GM19239 (cell line): ENCODE measurements at regions not wholly inside any gene's neighbourhood (a gene's known extent, or its start where the extent isn't known, plus 50 kb on each side); places are given as distances from the start of the nearest gene placed in this dataset.
"Not testable (repeated sequence)": the region's sequence is repeated elsewhere in the genome, so short reads cannot be mapped to it uniquely, and the experiment has no call there.

Experiments used
- DNase-seq: peaks from one replicate; pipeline ENCODE4 v3.0.0; 2011; ENCODE audit warnings: low spot score; ENCODE audit not compliant: insufficient read length
- FAIRE-seq: peaks from 2 replicates; lab custom pipeline; 2011; peaks lifted over from hg19 to GRCh38; lab: Jason Lieb, UNC

DNA sequence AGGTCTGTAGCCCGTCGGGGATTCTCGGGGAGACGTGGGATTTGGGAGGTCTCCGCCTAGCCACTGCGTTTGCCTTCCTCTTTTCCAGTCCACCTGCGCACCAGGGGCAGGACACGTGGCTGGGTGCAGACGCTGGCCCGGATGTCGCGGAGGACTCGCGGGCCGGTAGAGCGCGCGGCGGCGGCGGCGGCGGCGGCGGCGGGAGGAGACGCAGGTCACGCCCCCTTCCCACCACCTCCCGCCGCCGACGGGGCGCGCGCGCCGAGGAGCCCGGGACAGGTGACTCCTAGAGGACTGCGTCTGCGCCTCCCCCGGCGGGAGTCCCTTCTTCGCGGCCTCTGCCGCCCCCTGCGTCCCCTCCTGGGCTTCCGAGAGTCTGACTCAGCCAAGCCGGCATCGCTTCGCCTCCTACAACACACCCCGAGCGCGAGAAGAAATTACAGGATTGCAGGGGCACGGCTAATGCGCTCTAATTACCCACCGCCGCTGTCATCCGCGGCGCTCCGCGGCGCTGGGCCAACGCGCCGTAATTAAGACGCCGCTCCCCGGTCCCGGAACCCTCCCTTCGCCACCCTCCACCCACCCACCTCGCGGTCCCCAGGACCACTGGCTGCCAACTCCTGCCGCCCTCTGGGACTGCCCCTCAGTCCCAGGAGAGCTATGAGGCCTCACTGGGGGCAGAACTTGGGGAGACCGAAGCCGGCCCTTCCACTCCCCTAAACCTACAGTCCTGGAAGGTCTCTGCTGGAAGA, 124.5 kb downstream of the MRPL14 start:
- DNase-seq (peak; percentile 53), FAIRE-seq (no peak)

DNA sequence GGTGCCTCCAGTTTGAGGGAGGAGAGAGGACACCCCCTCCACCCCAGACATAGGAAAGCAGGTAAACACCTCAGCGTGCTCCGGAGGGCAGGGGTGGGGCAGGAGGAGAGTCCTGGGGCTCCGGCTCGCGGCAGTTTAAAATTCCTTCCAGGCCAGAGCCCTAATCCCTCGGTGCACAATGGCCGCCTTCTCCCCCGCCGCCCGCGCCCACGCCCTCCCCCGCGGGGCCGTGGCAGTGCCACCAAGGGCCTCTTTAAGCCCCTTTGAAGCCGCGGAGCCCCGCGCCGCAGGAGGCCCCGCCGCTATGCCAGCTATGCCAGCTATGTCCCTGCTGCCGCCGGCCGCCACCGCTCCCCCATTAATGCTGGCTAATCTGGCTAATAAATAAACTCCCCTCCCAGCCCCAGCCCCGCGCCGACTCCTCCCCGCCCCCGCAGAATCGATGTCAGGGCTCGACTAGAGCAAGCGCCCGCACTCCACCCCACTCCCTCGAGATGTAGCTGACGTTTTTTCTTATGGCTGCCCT, 125.1 kb downstream of the MRPL14 start:
- FAIRE-seq = no peak

DNA sequence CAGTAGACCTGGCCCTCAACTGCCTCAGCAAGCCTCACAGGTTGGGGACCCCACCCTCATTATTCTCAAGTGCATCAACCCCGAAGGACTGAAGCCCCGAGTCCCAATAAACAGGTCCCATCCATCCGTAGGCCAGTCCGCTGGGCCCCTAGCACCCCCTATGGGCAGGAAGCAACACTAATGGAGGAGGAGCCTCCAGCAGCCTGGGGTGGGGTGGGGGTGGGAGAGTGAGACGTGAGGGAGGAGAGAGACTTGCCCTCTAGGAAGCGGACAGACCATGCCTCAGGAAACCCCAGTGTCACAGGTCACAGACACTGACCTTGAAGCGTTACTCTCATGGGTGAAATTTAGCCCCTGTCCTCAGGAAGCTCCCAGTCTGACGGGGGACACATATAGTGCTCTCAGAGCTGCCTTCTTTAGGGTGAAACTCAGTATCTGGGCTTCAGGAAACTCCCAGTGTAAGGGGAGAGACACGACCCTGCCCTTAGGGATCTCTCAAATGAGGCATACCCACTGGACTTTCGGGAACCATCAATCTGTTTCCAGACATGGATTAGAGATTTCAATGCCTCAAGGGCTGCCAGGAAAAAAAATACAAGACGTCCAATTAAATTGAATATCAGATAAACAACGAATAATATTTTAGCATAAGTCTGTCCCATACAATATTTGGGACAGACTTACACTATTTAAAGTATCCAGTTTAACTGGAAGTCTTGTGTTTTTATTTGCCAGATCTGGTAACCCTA, 125.8 kb downstream of the MRPL14 start:
- DNase-seq = peak; percentile 57
- no peak for FAIRE-seq

More for the DNA sequence above, 125.1 kb downstream of the MRPL14 start:
- peak; percentile 47 for DNase-seq

DNA sequence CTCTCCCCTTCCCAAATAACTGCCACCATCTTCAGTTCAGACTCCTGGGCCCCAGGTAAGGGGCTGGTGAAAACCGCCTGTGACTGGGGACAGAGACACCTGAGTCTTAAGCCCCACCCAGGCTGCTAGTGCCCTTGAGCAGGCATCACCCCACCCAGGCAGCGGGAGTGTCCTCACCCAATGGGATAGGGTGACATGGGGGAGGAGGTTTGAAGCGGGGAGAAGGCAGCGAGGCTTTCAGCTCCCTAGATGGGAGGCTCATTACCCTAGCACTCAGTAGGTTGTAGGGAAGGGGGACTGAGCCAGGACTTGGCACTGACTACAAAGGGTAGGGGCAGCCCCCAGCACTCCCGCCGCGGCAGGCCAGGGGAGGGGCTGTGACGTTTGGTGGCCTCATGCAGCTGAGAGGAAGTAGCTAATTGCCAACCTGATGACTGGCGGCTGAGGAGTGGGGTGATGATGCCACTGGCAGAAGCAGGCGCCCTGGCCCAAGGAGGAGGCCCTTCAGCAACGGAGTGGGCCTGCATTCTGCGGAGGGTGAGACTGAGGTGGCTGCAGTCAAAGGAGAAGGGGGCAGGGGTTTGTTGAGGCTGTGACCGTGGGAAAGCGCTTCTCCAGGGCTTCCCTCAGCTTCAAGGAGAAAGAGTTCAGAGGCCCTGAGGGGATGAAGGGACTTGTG, 126.9 kb downstream of the MRPL14 start:
- FAIRE-seq = no peak
- peak; percentile 66 for DNase-seq

DNA sequence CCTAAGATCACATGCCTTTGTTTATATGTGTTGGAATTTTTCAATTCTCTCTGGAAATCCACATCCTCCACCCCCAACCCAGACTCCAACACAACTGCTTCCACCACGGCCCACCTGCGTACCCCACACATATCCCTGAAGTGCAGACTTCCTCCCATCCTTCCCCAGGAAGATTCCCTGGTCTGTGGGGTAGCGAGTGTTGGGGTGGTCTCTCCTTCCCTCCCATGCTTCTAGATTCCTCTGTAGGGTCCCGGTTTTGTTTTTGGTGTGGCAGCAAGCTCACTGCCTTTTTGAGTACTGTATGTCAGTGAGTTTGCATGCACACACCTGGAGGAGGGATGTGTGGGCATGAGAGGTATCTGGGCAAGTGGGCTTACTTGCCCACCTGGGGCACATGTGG, 127.6 kb downstream of the MRPL14 start:
- FAIRE-seq (no peak), DNase-seq (no peak)

DNA sequence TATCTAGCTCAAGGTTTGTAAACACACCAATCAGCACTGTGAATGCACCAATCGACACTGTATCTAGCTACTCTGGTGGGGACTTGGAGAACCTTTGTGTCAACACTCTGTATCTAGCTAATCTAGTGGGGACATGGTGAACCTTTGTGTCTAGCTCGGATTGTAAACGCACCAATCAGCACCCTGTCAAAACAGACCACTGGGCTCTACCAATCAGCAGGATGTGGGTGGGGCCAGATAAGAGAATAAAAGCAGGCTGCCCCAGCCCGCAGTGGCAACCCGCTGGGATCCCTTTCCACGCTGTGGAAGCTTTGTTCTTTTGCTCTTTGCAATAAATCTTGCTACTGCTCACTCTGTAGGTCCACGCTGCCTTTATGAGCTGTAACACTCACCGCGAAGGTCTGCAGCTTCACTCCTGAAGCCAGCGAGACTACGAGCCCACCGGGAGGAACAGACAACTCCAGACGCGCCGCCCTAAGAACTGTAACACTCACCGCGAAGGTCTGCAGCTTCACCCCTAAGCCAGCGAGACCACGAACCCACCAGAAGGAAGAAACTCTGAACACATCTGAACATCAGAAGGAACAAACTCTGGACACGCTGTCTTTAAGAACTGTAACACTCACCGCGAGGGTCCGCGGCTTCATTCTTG, 128.5 kb downstream of the MRPL14 start:
- not testable (repeated sequence) for FAIRE-seq, DNase-seq

DNA sequence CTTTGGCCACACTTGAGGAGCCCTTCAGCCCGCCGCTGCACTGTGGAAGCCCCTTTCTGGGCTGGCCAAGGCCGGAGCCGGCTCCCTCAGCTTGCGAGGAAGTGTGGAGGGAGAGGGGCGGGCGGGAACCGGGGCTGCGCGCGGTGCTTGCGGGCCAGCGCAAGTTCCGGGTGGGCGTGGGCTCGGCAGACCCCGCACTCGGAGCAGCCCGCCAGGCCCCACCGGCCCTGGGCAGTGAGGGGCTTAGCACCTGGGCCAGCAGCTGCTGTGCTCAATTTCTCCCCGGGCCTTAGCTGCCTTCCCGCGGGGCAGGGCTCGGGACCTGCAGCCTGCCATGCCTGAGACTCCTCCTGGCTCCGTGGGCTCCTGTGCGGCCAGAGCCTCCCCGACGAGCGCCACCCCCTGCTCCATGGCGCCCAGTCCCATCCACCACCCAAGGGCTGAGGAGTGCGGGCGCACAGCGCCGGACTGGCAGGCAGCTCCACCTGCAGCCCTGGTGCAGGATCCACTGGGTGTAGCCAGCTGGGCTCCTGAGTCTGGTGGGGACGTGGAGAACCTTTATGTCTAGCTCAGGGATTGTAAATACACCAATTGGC, 129.2 kb downstream of the MRPL14 start:
- DNase-seq, FAIRE-seq: not testable (repeated sequence)

DNA sequence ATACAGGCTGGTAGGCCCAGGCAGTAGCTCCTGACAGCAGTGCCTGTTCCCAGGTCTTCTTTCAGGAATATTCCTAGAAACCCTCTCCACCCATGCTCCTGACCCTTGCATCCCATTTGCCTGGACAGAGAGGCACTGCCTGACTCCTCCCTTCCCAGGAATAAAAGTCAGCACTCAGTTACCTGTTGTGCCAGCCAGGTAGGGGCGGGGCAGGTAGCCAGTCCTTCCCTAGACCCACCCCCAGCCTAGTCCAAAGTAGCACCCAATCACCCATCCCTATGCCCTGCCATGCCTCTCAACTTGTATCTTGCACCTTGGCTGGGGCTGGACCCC, 129.9 kb downstream of the MRPL14 start:
- no peak for DNase-seq
- FAIRE-seq = no peak

DNA sequence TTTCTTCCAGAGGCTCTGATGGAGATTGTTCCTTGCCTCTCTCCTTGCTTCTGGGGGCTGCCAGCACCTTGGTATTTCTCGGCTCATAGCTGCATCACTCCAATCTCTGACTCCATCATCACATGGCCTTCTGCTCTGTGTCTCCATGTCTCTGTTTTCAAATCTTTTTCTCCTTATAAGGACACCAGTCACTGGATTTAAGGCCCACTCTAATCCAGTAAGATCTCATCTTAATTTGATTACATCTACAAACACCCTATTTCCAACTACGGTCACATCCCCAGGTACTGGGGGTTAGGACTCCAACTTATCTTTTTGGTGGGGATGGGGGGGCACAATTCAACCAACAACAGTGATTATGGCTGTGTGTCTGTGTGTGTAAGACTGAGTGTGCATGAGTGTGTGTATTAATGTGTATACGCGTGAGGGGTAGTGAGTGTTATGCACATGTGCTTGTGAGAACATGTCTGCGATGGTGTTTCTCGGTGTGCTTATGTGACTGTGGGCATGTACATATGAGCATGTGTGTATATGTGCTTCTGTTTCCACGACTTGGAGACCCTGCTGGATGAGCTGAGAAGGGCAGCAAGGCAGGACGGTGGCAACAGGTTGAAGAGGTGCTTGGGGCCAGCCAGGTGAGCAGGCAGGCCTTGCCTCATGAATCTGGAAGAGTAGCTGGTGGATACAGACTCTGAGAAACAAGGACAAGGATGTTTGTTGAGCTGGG, 130.5 kb downstream of the MRPL14 start:
- DNase-seq (no peak), FAIRE-seq (no peak)

DNA sequence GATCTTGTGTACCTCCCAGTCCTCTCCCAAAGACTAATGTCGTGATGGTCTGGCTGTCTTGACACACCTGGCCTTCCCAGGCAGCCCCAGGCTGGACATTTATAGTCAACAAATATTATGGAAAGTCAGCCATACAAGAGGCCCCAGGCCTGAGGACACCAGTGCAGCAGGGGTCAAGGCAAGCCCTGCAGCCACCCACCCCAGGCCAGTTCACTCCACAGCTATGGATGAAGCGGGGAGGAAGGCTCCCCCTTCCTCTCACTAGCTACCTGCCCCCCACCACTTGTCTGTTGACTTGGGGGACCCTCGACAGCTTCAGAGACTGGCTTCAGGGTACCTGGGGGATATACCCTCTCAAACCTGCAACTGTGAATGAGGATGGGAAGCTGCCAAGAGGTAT, 132.1 kb downstream of the MRPL14 start:
- no peak for FAIRE-seq
- DNase-seq = no peak

DNA sequence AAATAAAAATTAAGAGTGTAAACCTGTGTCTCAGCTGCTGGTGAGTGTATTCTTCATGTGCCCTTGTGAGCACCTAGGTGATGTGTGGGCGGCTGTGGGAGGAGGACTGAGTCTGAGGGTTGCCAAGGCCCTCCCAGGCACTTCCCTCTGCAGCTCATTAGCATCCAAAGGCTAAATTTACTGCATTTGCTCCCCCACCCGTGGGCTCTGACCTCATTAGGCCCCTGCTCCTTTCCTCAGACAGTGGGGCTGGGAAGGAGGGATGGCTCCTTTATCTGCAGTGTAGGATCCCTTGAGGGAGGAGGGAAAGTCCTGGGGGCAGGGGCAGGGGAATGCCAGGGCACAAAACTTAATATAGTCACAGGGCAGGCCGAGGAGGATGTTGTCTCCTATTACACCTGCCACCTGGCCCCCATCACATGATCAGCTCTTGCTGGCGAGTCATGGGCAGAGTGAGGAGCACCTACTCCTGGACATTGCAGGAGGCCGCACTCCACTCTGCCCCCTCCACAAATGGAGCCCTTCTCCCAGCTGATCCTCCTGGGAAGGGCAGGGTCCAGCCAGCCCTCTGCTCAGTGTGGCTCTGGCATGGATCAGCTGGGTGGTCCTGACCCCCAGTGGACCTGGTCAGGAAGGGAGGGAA, 133.2 kb downstream of the MRPL14 start:
- DNase-seq (no peak), FAIRE-seq (no peak)

DNA sequence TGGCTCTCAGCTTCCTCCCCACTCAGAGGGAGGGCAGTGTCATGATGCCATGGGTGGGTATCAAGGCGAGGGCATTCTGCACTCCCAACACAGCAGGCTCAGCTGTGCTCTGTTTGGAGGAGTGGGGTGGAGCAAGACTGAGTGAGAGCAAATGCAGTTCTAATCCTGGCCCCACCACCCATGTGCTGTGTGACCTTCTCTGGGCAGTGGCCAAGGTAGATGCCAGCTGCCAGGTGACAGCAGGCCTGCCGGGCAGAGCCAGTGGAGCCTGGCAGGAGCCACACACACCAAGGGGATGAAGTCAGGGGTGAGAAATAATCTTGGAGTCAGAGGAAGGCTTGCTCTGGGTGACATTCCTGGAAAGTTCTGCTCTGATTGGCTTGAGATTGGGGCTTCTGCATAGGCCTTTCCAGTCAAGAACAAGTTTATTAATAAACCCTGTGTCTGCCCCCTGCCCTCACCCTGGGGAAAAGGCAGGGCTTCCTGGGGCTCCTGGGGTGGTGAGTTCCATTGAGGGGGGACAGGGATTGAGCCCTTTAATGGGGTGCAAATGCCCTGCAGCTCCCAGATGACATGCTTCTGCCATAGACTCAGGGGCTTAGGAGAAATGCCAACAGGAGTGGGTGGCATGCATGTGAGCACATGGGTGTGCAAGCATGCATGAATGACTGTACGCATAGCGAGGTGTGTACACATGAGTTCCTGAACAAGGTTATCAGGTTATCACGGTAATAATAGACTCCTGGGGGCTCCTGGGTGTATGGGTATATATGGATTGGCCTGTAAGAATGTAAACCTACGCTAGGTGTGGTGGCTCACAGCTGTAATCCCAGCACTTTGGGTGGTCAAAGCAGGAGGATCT, 134.2 kb downstream of the MRPL14 start:
- FAIRE-seq = no peak
- no peak for DNase-seq

DNA sequence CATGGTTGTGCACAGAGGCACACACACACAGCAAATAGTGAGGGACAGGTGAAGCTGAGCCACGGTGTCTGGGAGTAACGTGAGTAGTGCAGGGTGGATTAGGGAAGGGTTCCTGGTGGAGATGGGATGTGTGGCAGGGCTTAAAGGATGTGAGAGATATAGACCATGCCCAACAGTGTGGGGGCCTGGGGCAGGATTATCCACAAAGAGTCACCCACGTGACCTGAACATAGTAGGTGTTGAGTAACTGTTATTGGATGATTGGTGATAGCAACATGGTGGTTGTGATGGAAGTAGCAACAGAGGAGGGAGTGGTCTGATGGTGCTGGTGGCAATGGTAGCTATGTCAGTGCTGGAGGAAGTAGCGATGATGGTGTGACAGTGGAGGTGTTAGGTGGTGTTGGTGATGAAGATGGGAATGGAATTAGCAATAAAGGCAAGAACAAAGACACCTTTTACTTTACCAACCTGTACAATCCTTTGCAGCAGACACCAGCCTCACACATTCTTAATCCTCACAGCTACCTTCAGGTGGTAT, 135.1 kb downstream of the MRPL14 start:
- FAIRE-seq (no peak), DNase-seq (no peak)

DNA sequence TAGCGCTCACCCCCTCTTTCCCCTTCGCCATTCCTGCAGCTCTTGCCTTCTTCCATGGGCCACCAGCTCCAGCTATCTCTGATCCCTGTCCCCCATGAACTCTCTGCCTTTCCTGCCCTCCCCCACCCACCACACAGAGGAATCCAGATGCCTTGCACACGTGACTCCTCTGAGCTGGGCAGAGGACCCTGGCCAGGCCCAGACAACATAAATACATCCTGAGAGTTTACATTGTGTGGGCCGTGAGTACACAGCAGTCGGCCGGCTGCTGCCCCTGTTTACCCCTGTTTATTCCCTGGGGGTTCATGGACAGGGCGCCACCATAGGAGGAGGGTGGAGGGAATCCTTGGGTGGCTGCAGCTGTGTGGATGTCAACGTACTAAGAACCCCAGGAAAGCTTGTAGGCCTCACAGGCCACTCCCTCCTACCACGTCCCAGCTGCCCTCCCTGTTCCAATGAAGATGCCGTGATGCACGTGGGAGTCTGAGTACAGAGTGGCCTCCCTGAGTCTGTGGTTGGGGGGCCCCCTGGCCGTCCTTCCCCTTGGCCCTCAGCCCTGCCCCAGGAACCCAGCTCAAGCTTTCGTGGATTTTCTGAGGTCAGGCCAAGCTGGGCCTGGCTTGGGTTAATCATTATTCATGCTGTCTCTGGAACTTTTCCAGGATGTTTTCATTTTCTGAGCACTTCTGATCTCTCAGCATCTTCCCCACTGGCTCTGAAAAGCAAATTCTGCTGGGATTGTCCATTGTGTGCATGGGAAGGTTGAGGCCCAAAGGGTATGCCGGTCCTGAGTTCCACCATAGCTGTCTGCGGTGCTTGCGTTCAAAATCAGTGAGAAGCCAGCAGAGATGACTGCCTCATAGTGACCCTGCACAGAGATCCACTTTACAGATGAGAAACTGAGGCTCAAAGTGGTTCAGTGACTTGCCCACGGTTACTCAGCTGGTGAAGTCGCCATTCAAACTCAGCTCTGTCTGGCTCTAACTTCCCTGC, 136.3 kb downstream of the MRPL14 start:
- DNase-seq (no peak), FAIRE-seq (no peak)

DNA sequence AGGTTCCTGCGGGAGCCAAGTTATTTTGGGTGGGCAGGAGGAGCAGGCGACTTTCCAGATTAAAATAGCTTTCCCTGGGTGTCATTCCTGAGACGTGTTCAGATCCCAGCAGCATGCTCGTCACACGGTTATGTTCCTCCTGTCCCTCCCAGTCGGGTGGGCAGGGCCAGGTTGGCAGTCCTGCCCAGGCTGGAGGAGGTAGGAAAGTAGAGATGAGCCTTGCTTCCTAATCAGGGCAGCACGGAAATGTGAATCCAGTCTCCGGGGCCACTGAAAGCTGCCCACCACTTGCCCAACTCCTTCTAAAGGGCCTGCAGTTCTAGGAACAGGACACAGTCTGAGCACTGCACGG, 137.0 kb downstream of the MRPL14 start:
- DNase-seq = no peak

DNA sequence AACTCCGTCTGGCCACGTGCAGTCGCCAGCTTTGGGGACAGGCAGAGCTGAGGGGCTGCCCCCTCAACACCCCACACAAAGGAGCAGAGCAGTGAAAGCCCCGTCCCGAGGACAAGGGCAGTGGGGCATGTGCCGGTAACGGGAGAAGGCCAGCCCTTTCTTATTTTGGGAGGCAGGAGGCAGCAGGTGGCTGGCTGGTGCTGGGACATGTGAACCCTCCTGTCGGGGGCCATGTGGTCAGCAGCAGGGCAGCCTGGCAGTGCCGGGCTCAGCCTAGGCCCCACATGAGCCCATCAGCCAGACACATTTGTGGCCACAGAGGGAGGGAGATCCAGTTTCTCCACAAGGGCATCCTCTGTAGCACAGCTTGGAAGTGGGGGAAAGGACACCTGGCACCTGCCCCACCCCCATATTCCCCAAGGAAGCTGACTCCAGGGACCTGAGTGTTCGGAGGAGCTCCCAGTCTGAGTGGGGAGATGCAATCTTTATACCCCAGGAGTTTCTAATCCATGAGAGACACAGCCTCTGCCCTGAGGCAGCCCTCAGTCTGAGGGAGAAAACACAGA, 137.6 kb downstream of the MRPL14 start:
- no peak for FAIRE-seq
- DNase-seq = no peak

More for the DNA sequence above, 137.0 kb downstream of the MRPL14 start:
- no peak for FAIRE-seq
